Peyer's patch (tissue), 4 donors: ENCODE measurements at regions not wholly inside any gene's neighbourhood (a gene's known extent, or its start where the extent isn't known, plus 50 kb on each side); places are given as distances from the start of the nearest gene placed in this dataset.

Experiments used
- DNase-seq, 3 donors: peaks; one replicate each; pipeline ENCODE4 v3.0.0-alpha.2; 2017 to 2019
- H3K27ac ChIP-seq, 4 donors: fragments of 200-600 bp; sonication (generic); one replicate each; pipeline ENCODE4 v1.5.1; 2016 to 2019
- H3K27me3 ChIP-seq, 2 donors: fragments of 200-600 bp; sonication (generic); one replicate each; pipeline ENCODE4 v1.5.1; 2019
- H3K36me3 ChIP-seq, 3 donors: fragments of 200-600 bp; sonication (generic); one replicate each; pipeline ENCODE4 v1.5.1; 2016 to 2019
- H3K4me1 ChIP-seq, 4 donors: fragments of 200-600 bp; sonication (generic); one replicate each; pipeline ENCODE4 v1.5.1; 2016 to 2019
- H3K4me3 ChIP-seq, 4 donors: fragments of 200-600 bp; sonication (generic); 1 replicate in 3 of 4; 2 replicates in 1 of 4; pipeline ENCODE4 v1.5.1; 2016 to 2019; ENCODE audit warnings: mild to moderate bottlenecking in 1 of 4
- H3K9me3 ChIP-seq, 4 donors: fragments of 200-600 bp; sonication (generic); one replicate each; pipeline ENCODE4 v1.5.1; 2016 to 2019; ENCODE audit warnings: mild to moderate bottlenecking in 1 of 4
- POLR2A ChIP-seq, 2 donors: fragments of 450-650 bp; IDR thresholded peaks; one replicate each; pipeline ENCODE4 v1.5.1; 2017; ENCODE audit warnings: antibody characterized with exemption in 2 of 2, mild to moderate bottlenecking in 2 of 2, moderate library complexity in 2 of 2
- TF ChIP-seq, protein P1 (sequence below), 6 experiments: fragments of 450-650 bp in 4 of 6; fragments of 200-600 bp in 2 of 6; sonication (generic) in 1 of 6; IDR thresholded peaks; one replicate each; pipeline ENCODE4 v1.5.1; 2017 to 2019; ENCODE audit warnings: antibody characterized with exemption in 6 of 6, mild to moderate bottlenecking in 3 of 6, moderate library complexity in 1 of 6

DNA sequence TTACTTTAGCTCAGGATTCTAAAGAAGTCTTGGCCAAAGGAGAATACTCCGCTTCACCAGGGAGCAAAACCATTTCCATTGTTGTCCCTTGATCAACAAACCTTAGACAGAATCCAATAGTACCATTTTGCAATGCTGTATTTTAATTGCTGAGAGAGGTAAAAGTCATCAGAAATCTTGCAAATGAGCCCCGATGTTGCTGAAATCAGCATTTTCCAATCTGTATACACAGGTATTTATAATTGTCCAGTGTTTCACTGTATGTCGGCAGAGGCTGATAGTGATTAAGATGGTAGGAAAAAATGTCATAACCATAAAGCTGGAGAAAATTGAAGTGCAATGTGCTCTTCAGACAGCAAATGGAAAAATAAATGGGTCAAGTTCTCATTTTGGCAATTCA is 170.0 kb upstream of the ARL4C start:
- H3K36me3 ChIP-seq = no peaks in the 10 kb centered on the region
- no peaks in the 10 kb centered on the region for H3K9me3 ChIP-seq
- H3K27me3 ChIP-seq = no peaks in the 10 kb centered on the region
- H3K4me1 ChIP-seq = no peaks in the 10 kb centered on the region
- no peak for DNase-seq
- no peak for TF ChIP-seq POLR2A (IDR thresholded peaks at IDR 0.05)
- TF ChIP-seq, protein P1, sequence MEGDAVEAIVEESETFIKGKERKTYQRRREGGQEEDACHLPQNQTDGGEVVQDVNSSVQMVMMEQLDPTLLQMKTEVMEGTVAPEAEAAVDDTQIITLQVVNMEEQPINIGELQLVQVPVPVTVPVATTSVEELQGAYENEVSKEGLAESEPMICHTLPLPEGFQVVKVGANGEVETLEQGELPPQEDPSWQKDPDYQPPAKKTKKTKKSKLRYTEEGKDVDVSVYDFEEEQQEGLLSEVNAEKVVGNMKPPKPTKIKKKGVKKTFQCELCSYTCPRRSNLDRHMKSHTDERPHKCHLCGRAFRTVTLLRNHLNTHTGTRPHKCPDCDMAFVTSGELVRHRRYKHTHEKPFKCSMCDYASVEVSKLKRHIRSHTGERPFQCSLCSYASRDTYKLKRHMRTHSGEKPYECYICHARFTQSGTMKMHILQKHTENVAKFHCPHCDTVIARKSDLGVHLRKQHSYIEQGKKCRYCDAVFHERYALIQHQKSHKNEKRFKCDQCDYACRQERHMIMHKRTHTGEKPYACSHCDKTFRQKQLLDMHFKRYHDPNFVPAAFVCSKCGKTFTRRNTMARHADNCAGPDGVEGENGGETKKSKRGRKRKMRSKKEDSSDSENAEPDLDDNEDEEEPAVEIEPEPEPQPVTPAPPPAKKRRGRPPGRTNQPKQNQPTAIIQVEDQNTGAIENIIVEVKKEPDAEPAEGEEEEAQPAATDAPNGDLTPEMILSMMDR (IDR thresholded peaks at IDR 0.05) = no peak
- no peak overlapping the region for H3K4me3 ChIP-seq
- no peak overlapping the region for H3K27ac ChIP-seq

DNA sequence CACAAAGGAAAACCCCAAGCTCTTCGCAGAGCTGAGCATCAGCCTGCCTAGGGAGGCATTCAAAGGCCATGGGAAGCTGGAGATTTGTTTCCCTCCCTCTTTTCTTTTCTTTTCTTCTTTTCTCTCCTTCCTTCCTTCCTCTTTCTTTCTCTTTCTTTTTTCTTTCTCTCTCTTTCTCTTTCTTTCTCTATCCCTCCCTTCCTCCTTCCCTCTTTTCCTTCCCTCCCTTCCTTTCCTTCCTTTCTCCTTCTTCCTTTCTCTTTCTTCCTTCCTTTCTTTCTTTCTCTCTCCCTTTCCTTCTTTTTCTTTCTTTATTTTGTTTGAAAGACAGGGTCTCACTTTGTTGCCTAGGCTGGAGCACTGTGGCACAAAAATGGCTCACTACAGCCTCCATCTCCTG is 168.4 kb upstream of the ARL4C start:
- no peaks in the 10 kb centered on the region for H3K9me3 ChIP-seq
- TF ChIP-seq POLR2A (IDR thresholded peaks at IDR 0.05) = no peak
- TF ChIP-seq, protein P1 (IDR thresholded peaks at IDR 0.05) = no peak
- H3K27me3 ChIP-seq = no peaks in the 10 kb centered on the region
- no peak for DNase-seq
- no peaks in the 10 kb centered on the region for H3K4me1 ChIP-seq
- no peaks in the 10 kb centered on the region for H3K36me3 ChIP-seq
- H3K27ac ChIP-seq = no peak overlapping the region
- H3K4me3 ChIP-seq = no peak overlapping the region

DNA sequence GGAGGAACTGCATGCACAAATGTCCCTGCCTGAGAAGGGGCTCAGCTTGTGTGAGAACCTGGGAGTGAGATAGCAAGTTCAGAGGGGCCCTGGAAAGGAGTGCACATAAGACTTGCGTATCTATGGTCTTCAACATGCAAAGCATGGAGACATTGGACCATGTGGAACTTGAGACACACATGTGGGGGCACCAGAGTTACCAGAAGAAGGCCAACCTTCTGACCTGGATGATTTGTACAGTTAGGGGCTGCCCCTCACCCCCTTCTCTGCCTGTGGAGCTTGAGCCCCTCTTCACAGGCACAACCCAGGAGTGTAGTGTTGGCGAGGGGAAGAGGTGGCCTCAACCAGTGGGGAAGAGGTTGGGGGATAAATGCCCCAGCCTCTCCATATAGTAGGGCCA is 165.0 kb upstream of the ARL4C start:
- no peak for TF ChIP-seq POLR2A (IDR thresholded peaks at IDR 0.05)
- TF ChIP-seq, protein P1 (IDR thresholded peaks at IDR 0.05) = no peak
- Histone ChIP-seq H3K4me3 (no peak overlapping the region), H3K27ac (no peak overlapping the region), H3K27me3 (no peaks in the 10 kb centered on the region), H3K9me3 (no peaks in the 10 kb centered on the region), H3K4me1 (no peaks in the 10 kb centered on the region), H3K36me3 (no peaks in the 10 kb centered on the region)
- no peak for DNase-seq

DNA sequence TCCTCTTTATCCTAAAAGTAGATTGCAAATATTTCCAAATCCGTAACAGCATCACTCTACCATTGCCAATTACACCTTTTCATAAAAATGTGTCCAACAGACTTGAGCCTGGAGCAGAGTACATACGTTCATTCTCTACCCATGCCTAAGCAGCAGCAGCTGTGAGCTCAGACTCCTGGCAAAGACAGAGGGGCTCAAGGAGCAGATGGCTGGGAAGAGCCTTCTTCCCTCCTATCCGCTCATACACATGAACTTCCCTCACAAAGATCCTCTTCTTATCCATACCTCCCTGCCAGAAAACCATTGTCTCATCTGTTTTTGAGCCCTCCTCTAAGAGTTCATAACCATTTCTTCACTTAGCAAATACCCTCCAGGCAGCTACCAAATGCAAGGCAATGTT is 164.3 kb upstream of the ARL4C start:
- Histone ChIP-seq H3K27me3 (no peaks in the 10 kb centered on the region), H3K36me3 (no peaks in the 10 kb centered on the region), H3K9me3 (no peaks in the 10 kb centered on the region), H3K27ac (no peak overlapping the region), H3K4me3 (no peak overlapping the region), H3K4me1 (no peaks in the 10 kb centered on the region)
- no peak for DNase-seq
- no peak for TF ChIP-seq POLR2A (IDR thresholded peaks at IDR 0.05)
- TF ChIP-seq, protein P1 (IDR thresholded peaks at IDR 0.05) = no peak

DNA sequence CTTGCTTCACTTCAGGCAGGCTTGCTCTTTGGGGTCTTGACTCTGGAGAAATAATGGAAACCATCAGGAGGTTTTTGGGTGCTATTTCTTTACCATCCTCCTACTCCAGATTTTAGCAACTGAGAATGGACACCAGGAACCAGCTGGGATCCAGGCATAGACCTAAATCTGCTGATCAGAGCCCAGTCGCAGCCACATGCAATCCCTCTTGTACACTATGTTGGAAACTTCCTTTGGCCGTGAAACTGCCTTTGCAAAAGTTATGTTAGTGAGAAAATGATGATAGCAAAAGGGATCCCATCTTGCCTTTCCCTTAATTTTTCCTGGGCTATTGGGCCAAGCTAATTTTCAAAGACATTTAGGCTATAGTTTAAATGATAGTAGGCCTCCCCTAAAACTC is 158.8 kb upstream of the ARL4C start:
- Histone ChIP-seq H3K4me1 (no peaks in the 10 kb centered on the region), H3K27me3 (no peaks in the 10 kb centered on the region), H3K4me3 (no peak overlapping the region), H3K36me3 (no peaks in the 10 kb centered on the region), H3K27ac (no peak overlapping the region), H3K9me3 (no peaks in the 10 kb centered on the region)
- DNase-seq = no peak
- TF ChIP-seq POLR2A (IDR thresholded peaks at IDR 0.05) = no peak
- TF ChIP-seq, protein P1 (IDR thresholded peaks at IDR 0.05) = no peak

DNA sequence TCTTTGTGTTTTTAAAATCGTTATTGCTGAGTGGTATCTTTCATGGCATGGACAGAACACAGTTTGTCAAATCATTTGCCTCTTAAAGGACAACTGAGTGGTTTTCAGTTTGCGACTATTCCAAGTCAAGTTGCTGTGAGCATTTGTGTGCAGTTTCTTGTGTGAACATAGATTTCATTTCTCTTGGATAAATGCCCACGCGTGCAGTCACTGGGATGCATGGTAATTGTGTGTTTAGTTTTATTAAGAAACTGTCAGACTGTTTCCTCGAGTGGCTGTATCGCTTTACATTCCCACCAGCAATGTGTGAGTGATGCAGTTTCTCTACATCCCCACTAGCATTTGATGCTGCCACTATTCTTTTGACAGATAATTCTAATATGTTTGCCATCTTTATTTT is 154.0 kb upstream of the ARL4C start:
- TF ChIP-seq POLR2A (IDR thresholded peaks at IDR 0.05) = no peak
- TF ChIP-seq, protein P1 (IDR thresholded peaks at IDR 0.05) = no peak
- H3K4me3 ChIP-seq = no peak overlapping the region
- no peak overlapping the region for H3K27ac ChIP-seq
- no peaks in the 10 kb centered on the region for H3K9me3 ChIP-seq
- H3K27me3 ChIP-seq = no peaks in the 10 kb centered on the region
- no peak for DNase-seq
- H3K4me1 ChIP-seq = no peaks in the 10 kb centered on the region
- no peaks in the 10 kb centered on the region for H3K36me3 ChIP-seq
